GM18508 (cell line): ENCODE measurements at regions not wholly inside any gene's neighbourhood (a gene's known extent, or its start where the extent isn't known, plus 50 kb on each side); places are given as distances from the start of the nearest gene placed in this dataset.

Source experiments
- ATAC-seq: cut with Tn5 transposase; IDR thresholded peaks from one replicate; pipeline ENCODE4 v1.9.1; 2021; ENCODE audit warnings: moderate number of reproducible peaks; ENCODE audit not compliant: insufficient read depth, unreplicated experiment

DNA sequence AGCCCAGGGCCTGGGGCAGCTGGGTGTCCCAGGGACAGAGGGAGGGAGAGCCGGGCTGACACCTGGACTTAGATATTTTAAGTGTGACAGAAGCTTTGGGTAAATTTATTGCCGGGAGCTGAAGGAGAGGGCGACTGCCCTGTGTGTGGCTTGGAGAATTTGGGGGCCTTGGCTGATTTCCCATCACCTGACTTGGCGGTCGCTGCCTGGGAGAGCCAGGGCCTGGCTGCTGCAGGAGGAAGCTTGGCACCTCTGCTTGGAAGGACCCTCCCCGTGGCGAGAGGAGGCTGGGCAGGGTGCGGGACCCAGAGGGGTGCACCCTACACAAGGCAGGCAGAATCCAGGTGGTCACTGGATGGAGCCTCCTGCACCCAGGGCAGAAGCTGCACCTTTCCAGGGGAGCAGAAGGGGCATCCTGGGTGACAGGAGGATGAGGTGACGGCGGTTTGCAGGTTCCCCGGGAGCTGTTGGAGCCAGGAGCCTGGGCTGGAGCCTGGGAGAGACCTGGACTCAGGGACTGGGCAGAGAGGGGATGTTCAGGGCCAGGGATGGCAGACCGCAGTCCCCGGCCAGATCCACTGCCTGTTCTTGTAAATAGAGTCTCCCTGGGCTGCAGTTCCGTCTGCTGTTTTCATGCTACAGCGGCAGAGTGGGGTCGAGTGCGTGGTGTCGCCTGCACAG, 72.0 kb downstream of the RGS12 start:
- no peak for ATAC-seq

- no peak for ATAC-seq
Observed at GRCh38 chr4:3365326-3365725, 72.5 kb downstream of the RGS12 start.

DNA sequence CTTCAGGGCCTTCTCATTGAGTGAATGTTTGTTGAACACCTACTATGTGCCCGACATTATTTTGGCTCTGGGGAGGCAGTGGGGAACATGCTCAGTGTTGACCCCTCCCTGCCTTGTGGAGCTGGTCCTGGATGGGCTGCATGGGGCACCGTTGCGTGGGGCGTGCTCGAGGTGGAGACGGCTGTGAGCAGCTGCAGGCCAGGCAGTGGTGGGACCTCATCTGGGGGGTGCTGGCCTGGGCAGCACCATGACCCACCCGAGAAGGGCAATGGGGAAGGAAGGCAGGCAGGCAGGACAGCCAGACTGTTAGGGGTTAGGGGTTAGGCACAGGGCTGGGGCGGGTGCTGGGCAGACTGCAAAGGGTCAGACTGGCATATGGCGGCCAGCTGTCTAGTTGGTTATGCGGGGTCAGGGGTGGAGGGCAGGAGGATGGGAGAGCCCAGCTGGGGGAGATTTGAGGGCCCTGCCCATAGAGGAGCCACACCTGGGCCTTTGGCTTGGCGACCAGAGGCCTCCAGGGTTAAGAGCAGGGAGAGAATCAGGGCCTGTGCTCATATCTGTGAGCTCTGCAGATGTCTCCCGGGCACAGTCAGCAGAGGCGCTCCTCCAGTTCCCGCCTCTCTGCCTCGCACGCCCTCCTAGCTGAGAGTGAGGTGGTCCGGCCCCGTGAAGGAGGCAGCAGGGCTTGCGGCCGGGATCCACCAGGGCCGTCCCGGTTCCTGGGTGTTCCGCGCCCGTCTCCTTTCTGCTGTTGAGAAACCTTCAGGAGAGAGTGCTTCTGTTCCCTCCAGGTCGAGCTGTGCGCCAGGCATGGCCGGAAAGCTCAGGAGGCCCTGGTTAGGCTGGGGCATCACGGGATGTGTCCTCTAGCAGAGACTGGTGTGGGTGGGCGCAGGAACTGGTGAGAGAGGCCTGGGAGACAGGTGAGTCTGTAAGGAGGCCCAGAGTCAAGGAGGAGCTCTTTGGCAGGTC, 73.3 kb downstream of the RGS12 start:
- no peak for ATAC-seq

DNA sequence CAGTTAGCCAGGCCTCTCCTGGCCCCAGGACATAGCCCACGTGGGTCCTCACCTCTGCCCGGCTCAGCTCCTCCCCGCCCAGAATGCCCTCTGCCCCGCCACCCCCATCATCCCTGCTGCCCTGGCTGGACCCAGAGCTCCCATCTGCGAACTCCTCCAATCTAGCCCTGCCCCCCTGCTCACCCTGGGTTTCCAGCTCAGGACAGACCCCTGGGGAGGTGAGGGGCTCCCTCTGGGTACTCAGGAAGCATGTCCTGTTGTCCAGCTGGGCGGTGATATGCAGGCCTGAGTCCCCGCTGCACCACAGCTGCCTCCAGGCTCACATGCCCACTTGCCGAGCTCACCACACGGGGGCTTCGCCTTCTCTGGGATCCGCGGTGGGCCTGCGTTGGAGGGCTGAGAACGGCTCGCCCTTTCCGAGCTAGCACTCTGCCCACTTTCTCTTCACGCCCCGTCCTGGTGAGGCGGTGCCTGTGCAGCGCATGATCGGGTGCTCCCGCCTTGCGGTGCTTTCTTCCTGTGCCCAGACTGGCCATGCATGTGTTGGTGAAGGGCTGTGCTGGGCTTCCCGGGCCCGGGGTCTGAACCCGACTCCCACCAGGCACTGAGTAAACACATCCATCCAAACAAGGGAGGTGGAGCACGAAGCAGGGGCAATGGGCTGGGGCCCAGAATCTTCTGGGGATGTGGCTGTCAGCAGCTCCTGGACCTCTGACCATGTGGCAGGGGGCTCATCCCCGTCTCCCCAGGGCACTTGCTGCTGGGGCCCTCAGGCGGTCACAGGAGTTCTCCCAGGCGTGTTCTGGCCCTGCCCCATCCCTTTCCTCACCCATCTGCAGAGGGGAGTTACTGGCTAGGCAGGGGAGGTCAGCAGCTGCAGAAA, 74.3 kb downstream of the RGS12 start:
- ATAC-seq, result no peak

DNA sequence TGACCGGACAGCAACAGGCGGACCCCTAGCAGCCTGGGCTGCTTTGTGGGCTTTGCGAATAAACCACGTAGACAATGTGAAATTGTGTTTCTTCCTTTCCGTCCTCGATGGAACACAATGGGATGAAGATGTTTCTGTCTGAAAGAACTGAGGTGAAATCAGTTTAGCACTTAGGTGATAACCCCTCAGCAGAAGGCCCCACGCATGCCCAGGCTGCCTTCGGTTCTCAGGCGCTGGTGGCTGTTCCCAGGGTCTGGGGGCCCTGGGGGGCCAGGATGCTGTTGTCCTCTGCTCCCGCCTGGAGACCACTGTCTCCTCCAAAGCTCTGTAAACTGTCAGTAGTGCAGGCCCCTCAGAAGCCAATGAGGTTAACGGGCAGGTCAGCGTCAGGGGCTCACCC, 73.9 kb upstream of the HGFAC start:
- ATAC-seq, result no peak

- no peak for ATAC-seq
Observed at GRCh38 chr4:3368334-3368733, 73.4 kb upstream of the HGFAC start.

DNA sequence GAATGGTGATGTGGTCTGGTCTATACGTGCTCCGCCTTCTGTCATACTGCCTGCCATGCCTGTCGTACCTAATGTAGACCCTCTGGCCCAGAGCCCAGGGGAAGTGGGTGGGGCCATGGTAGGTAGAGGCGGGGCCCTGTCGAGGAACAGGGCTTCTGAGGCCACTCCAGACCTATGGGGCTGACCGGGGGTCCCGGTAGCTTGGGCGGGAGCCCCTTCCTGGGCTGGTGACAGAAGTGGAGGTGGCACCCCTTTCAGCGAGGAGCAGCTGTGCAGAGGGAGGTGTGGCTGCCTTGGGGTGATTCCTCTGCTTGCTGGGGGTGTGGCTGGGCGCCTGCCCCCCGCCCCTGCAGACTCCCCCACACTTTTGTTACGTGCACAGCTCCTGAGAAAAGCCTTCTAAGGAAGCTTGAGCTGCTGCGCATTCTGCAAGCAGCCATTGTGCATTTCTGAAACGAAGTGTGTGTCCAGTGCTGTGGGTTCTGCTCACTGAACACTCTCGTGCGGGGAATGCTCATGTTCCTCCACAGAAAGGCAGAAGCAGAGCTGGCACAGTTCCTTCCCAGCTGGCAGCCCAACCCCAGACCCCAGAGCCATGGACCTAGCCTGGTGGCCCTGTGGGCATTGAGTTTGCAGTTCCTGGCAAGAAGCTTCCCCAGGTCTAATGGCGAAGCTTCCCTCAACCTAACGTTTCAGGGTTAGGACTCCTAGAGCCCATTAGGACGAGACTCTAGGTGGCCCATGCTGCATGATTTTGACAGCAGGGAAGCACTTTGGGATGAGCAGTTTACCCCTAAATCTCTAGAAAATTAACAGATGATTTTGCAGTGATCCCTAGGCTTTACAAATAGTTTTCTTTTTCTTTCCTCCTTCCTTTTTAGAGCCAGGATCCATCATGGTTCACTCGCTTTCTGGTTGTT, 72.7 kb upstream of the HGFAC start:
- ATAC-seq, result no peak

DNA sequence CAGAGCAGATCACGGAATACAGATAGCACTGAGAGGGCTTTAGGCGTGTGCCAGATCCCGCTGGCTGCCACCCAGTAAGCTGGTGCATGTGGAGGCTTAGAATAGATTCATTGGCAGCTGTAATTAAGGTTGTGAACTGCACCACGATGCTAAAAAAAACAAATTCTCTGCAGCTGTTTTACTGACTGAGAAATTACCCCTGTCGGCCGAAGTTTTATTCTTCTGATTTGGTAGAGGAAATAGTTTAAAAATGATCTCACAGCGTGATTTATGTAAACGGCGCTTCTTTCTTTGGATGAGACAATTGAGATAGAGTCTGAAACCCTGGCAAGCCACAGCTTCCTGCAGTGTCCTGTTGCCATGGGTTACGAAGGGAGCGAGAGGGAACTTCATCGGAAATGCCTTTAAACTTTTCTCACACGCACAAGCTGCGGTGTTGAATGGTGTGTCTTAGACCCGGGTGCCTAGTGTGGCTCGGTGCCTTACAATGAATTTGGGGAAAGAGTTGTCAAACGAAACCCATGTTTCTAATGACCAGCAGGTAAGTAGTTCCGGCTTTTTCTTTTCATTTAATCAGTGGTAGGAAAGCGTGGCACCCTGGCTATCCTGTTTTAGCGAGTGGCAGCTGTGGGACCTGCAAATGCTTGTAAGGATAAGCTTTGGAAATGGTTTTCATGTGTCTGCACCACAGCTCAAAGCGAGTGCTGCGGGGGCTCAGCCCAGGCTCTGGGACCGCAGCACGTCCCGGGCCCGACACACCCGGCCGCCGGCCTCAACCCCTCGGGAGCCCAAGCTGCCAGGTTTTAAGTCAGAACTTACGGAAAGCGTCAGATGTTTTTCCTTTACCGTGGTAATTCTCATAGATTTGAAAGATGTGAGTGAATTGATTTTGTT, 71.7 kb upstream of the HGFAC start:
- no peak for ATAC-seq

DNA sequence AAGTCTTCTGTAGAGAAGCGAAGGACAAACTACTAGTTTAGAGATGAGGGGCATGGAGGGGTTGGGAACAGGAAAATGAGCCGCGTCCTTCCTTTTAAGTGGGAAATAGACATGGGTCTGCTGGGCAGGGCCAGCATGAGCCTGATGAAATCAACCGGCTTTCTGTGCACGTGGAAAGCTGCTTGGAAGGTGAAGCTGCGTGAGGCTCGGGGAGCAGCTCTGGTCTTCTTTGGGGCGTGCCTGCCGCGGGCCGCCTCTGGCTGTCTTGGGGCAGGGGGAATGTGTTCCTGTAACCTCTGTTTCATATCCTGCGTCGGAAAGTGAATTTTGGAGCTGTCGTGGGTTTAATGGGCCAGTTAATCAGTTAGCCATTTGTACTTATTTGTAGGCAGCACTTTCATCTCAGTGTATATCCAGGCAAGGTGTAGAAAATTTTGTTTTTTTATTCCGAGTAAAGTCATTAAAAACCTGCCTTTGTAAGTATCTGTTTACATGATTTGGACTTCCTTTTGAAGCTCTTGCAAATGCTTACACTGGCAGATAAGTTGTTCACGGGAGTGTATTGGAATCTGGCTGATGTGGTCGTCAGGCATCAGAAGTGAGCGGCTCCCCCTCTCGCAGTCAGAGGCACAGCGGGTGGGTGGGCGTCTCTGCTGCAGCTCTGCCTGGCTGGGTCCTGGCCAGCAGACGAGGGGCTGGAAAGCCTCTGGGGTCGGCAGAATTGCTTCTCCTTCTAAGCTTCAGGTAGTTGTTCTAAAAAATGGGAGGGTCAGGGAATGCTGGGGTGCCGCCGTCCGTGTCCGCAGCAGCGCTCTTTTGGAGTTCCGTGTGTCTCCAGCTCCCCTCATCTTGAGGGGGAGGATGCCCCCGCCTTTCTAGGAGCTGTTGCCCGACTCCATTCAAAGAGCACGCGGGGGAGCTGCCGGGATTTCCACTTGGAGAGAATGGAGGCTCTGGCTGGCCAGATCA, 70.5 kb upstream of the HGFAC start:
- no peak for ATAC-seq

GRCh38 chr4:3372264-3372932, 69.4 kb upstream of the HGFAC start:
- no peak for ATAC-seq

- peak; percentile 63 for ATAC-seq
Observed at GRCh38 chr4:3372933-3373465, 68.8 kb upstream of the HGFAC start.

- ATAC-seq, result no peak
Observed at GRCh38 chr4:3373468-3373867, 68.3 kb upstream of the HGFAC start.

GRCh38 chr4:3374011-3374645, 67.6 kb upstream of the HGFAC start:
- no peak for ATAC-seq

DNA sequence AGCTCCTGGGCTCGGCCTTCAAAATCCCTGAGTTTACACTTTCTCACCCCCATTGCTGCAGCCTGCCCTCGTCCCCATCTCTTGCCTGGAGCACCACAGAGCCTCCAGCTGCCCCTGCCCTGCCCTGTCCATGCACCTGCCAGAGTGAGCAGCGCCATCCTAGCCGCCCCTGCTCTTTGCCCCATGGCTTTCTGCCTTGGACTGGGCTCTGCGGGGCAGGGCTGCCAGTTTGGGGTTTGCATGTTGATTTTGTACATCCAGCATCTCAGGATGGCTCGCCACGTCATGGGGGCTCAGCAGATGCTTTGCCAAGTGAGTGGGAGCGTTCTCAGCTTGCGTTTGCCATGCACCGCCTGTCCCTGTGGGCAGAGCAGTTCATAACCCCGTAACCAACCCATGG, 67.1 kb upstream of the HGFAC start:
- ATAC-seq, result no peak

- ATAC-seq, result no peak
Observed at GRCh38 chr4:3375688-3376087, 66.1 kb upstream of the HGFAC start.

GRCh38 chr4:3376266-3376665, 65.5 kb upstream of the HGFAC start:
- no peak for ATAC-seq
